OCI-LY3 (cell line): ENCODE measurements at regions not wholly inside any gene's neighbourhood (a gene's known extent, or its start where the extent isn't known, plus 50 kb on each side); places are given as distances from the start of the nearest gene placed in this dataset.

Experiments used
- H2AFZ ChIP-seq: fragments of 200-600, 300-600 bp; shearing (Covaris generic); 2 replicates; pipeline ENCODE4 v1.6.0; 2014; ENCODE audit warnings: antibody characterized with exemption, low read depth, low read length
- H3K27ac ChIP-seq: fragments of 200-600, 300-600 bp; sonication (generic); 2 replicates; pipeline ENCODE4 v1.5.1; 2014; ENCODE audit warnings: mild to moderate bottlenecking, low read length, moderate library complexity, mixed read lengths
- H3K27me3 ChIP-seq: fragments of 200-600, 300-600 bp; sonication (generic); 2 replicates; pipeline ENCODE4 v1.6.1; 2014; ENCODE audit warnings: low read depth, low read length, mixed read lengths
- H3K36me3 ChIP-seq: fragments of 200-600, 300-600 bp; sonication (generic); replicated peaks from 2 replicates; pipeline ENCODE3; 2014; ENCODE audit warnings: low read depth, low read length, mixed read lengths
- H3K4me1 ChIP-seq: fragments of 300-600, 200-600 bp; sonication (generic); 2 replicates; pipeline ENCODE4 v1.6.1; 2014; ENCODE audit warnings: low read length, mixed read lengths
- H3K4me2 ChIP-seq: fragments of 200-600, 300-600 bp; sonication (generic); 2 replicates; pipeline ENCODE4 v1.6.1; 2014; ENCODE audit warnings: low read length, mixed read lengths
- H3K4me3 ChIP-seq: fragments of 300-600, 200-600 bp; sonication (generic); 2 replicates; pipeline ENCODE4 v1.5.1; 2014; ENCODE audit warnings: antibody characterized with exemption, mild to moderate bottlenecking, low read length, moderate library complexity
- H3K79me2 ChIP-seq: fragments of 300-600, 200-600 bp; shearing (Covaris generic); 2 replicates; pipeline ENCODE4 v1.6.1; 2014; ENCODE audit warnings: mild to moderate bottlenecking, low read length, mixed read lengths
- H3K9ac ChIP-seq: fragments of 300-600, 200-600 bp; shearing (Covaris generic); 2 replicates; pipeline ENCODE4 v1.6.0; 2014; ENCODE audit warnings: mild to moderate bottlenecking, low read length, moderate library complexity
- H3K9me3 ChIP-seq: fragments of 200-600, 300-600 bp; shearing (Covaris generic); 2 replicates; pipeline ENCODE4 v1.6.1; 2014; ENCODE audit warnings: low read length, mixed read lengths; ENCODE audit not compliant: insufficient read depth
- H4K20me1 ChIP-seq: fragments of 200-600, 300-600 bp; sonication (generic); 2 replicates; pipeline ENCODE4 v1.6.1; 2016; ENCODE audit warnings: low read length, mixed read lengths; ENCODE audit not compliant: insufficient read depth
- CTCF ChIP-seq: fragments of 200-600, 300-600 bp; sonication (generic); IDR thresholded peaks from 2 replicates; pipeline ENCODE4 v1.5.1; 2014; ENCODE audit warnings: antibody characterized with exemption, low read length, low read depth
- EZH2phosphoT487 ChIP-seq: fragments of 200-600 bp; shearing (Covaris generic); IDR thresholded peaks from 2 replicates; pipeline ENCODE4 v1.6.1; 2018; ENCODE audit warnings: antibody characterized with exemption, mixed run types, low read depth

- Histone ChIP-seq H4K20me1 (no peaks in the 10 kb centered on the region), H3K4me1 (no peaks in the 10 kb centered on the region), H3K27ac (no peak overlapping the region), H3K36me3 (no peaks in the 10 kb centered on the region), H3K79me2 (no peaks in the 10 kb centered on the region), H3K4me3 (no peak overlapping the region), H3K9me3 (no peaks in the 10 kb centered on the region), H2AFZ (no peak overlapping the region), H3K27me3 (no peaks in the 10 kb centered on the region), H3K9ac (no peak overlapping the region), H3K4me2 (no peak overlapping the region)
- TF ChIP-seq EZH2phosphoT487 = no peak
- TF ChIP-seq CTCF = no peak
These were observed 479.2 kb downstream of the HTR7 start for GRCh38 chr10:90378524-90379076.

GRCh38 chr10:90381468-90381867 lies 476.4 kb downstream of the HTR7 start:
- no peak overlapping the region for H2AFZ ChIP-seq
- no peak overlapping the region for H3K4me2 ChIP-seq
- no peaks in the 10 kb centered on the region for H3K4me1 ChIP-seq
- no peak overlapping the region for H3K27ac ChIP-seq
- H3K36me3 ChIP-seq = no peaks in the 10 kb centered on the region
- H3K79me2 ChIP-seq = no peaks in the 10 kb centered on the region
- H3K9me3 ChIP-seq = no peaks in the 10 kb centered on the region
- H3K27me3 ChIP-seq = no peaks in the 10 kb centered on the region
- H3K4me3 ChIP-seq = no peak overlapping the region
- no peaks in the 10 kb centered on the region for H4K20me1 ChIP-seq
- TF ChIP-seq EZH2phosphoT487 (no peak), CTCF (no peak)
- no peak overlapping the region for H3K9ac ChIP-seq

GRCh38 chr10:90389876-90390275 lies 468.0 kb downstream of the HTR7 start:
- Histone ChIP-seq H3K36me3 (no peaks in the 10 kb centered on the region), H3K9me3 (no peaks in the 10 kb centered on the region), H3K79me2 (no peaks in the 10 kb centered on the region), H4K20me1 (no peaks in the 10 kb centered on the region), H2AFZ (no peak overlapping the region), H3K27ac (no peak overlapping the region), H3K4me1 (no peaks in the 10 kb centered on the region), H3K9ac (no peak overlapping the region), H3K4me2 (no peak overlapping the region), H3K27me3 (no peaks in the 10 kb centered on the region), H3K4me3 (no peak overlapping the region)
- no peak for TF ChIP-seq CTCF
- TF ChIP-seq EZH2phosphoT487 = no peak

- Histone ChIP-seq H3K27ac (no peak overlapping the region), H3K4me1 (peaks cover 6% of the 10 kb centered on the region), H3K4me3 (no peak overlapping the region), H3K27me3 (no peaks in the 10 kb centered on the region), H3K9me3 (no peaks in the 10 kb centered on the region), H3K9ac (no peak overlapping the region), H2AFZ (no peak overlapping the region), H3K79me2 (no peaks in the 10 kb centered on the region), H3K4me2 (no peak overlapping the region), H3K36me3 (no peaks in the 10 kb centered on the region), H4K20me1 (no peaks in the 10 kb centered on the region)
- no peak for TF ChIP-seq EZH2phosphoT487
- no peak for TF ChIP-seq CTCF
These were observed 463.5 kb downstream of the HTR7 start for GRCh38 chr10:90394311-90394710.
